ENCODE measurements at regions not wholly inside any gene's neighbourhood (a gene's known extent, or its start where the extent isn't known, plus 50 kb on each side); places are given as distances from the start of the nearest gene placed in this dataset.

GRCh38 chr11:50278756-50279155 is 246.1 kb downstream of the OR4C45 start:
- Mint-ChIP-seq H3K4me3 (no peak overlapping the region), H3K9me3 (peaks cover 100% of the 10 kb centered on the region), H3K36me3 (ENCODE audit: low read depth) (peaks cover 53% of the 10 kb centered on the region), H3K27ac (no peak overlapping the region), H3K4me1 (no peaks in the 10 kb centered on the region), H3K27me3 (ENCODE audit: insufficient read depth, low read depth, poor library complexity) (peaks cover 2% of the 10 kb centered on the region)
- Histone ChIP-seq H3K27me3 (ENCODE audit: insufficient read depth) (no peaks in the 10 kb centered on the region), H3K36me3 (ENCODE audit: insufficient read depth) (no peaks in the 10 kb centered on the region), H3K4me3 (no peak overlapping the region), H4K20me1 (replicated peaks; ENCODE audit: insufficient read depth) (no peaks in the 10 kb centered on the region), H3K27ac (ENCODE audit: low read depth) (no peak overlapping the region), H2AFZ (no peak overlapping the region), H3F3A (replicated peaks; ENCODE audit: low read depth) (no peaks in the 10 kb centered on the region), H3K79me2 (replicated peaks; ENCODE audit: insufficient read depth) (no peaks in the 10 kb centered on the region), H3K4me2 (no peak overlapping the region), H3K4me1 (ENCODE audit: insufficient read depth) (no peaks in the 10 kb centered on the region), H3K9me2 (ENCODE audit: insufficient read depth) (no peaks in the 10 kb centered on the region)
- no peak for TF ChIP-seq POLR2AphosphoS5 (IDR thresholded peaks at IDR 0.05; ENCODE audit: low read depth)
- TF ChIP-seq ZNF114 (CRISPR knock-in tag; IDR thresholded peaks at IDR 0.05): no peak
- TF ChIP-seq ZNF462 (CRISPR knock-in tag; IDR thresholded peaks at IDR 0.05): no peak
- TF ChIP-seq EZH2phosphoT487 (IDR thresholded peaks at IDR 0.05; ENCODE audit: unreplicated experiment): no peak
- TF ChIP-seq ZNF331 (CRISPR knock-in tag; IDR thresholded peaks at IDR 0.05; ENCODE audit: low read depth): no peak
- no peak for TF ChIP-seq STAT1 (IDR thresholded peaks at IDR 0.05; ENCODE audit: unreplicated experiment)
- TF ChIP-seq NANOG (IDR thresholded peaks at IDR 0.05; ENCODE audit: borderline replicate concordance): no peak
- TF ChIP-seq CTCF (conservative IDR thresholded peaks at IDR 0.05; ENCODE audit: low read depth in 2 of 2): no peak
- no peak for TF ChIP-seq CREB1 (CRISPR knock-in tag; IDR thresholded peaks at IDR 0.05; ENCODE audit: low read depth)
- no peak for TF ChIP-seq JUNB (IDR thresholded peaks at IDR 0.05; ENCODE audit: unreplicated experiment)
- no peak for TF ChIP-seq REST (IDR thresholded peaks at IDR 0.05; ENCODE audit: unreplicated experiment)
- TF ChIP-seq ETS1 (IDR thresholded peaks at IDR 0.05): no peak
- no peak for TF ChIP-seq EZH2 (IDR thresholded peaks at IDR 0.05; ENCODE audit: low read depth, unreplicated experiment)
- no peak for DNase-seq (ENCODE audit: low spot score)
- ATAC-seq: no peak

Data from GM23338 (cell line).